Stimulated activated CD4-positive, alpha-beta T cell treated with anti-CD3 and anti-CD28 coated beads, Interleukin-4, amount 100 ng/mL, for 48 hours (primary cell): ENCODE measurements at regions not wholly inside any gene's neighbourhood (a gene's known extent, or its start where the extent isn't known, plus 50 kb on each side); places are given as distances from the start of the nearest gene placed in this dataset.

Experiments used
- DNase-seq, 2 donors: peaks; one replicate each; pipeline ENCODE4 v3.0.0-alpha.2; 2020; ENCODE audit warnings: low read depth in 2 of 2

- no peak for DNase-seq
Measured at GRCh38 chr6:151701911-151702562, 105.4 kb upstream of the ESR1 start.

GRCh38 chr6:151702851-151703658 is 104.4 kb upstream of the ESR1 start:
- no peak for DNase-seq

GRCh38 chr6:151704383-151704782 is 103.1 kb upstream of the ESR1 start:
- DNase-seq = peak in 1 of 2 donors; percentile 29

GRCh38 chr6:151705993-151706733 is 101.3 kb upstream of the ESR1 start:
- no peak for DNase-seq

GRCh38 chr6:151709329-151709728 is 98.2 kb upstream of the ESR1 start:
- no peak for DNase-seq

GRCh38 chr6:151716526-151716932 is 91.0 kb upstream of the ESR1 start:
- DNase-seq = no peak

- no peak for DNase-seq
Measured at GRCh38 chr6:151719070-151719469, 88.4 kb upstream of the ESR1 start.

- DNase-seq = no peak
Measured at GRCh38 chr6:151721146-151721545, 86.3 kb upstream of the ESR1 start.

GRCh38 chr6:151721671-151722070 is 85.8 kb upstream of the ESR1 start:
- no peak for DNase-seq

- DNase-seq = no peak
Measured at GRCh38 chr6:151722342-151722741, 85.1 kb upstream of the ESR1 start.

- peak in 1 of 2 donors; percentile 54 for DNase-seq
Measured at GRCh38 chr6:151723152-151723551, 84.3 kb upstream of the ESR1 start.

- no peak for DNase-seq
Measured at GRCh38 chr6:151729829-151730495, 77.5 kb upstream of the ESR1 start.

- DNase-seq = no peak
Measured at GRCh38 chr6:151730496-151730870, 77.0 kb upstream of the ESR1 start.

- DNase-seq = no peak
Measured at GRCh38 chr6:151731313-151731712, 76.2 kb upstream of the ESR1 start.

GRCh38 chr6:151733680-151734320 is 73.7 kb upstream of the ESR1 start:
- DNase-seq = no peak

- DNase-seq = no peak
Measured at GRCh38 chr6:151738267-151738666, 69.2 kb upstream of the ESR1 start.

- DNase-seq = no peak
Measured at GRCh38 chr6:151738960-151739359, 68.5 kb upstream of the ESR1 start.

GRCh38 chr6:151740820-151741219 is 66.7 kb upstream of the ESR1 start:
- DNase-seq = no peak

- DNase-seq = no peak
Measured at GRCh38 chr6:151747896-151748295, 59.6 kb upstream of the ESR1 start.

- no peak for DNase-seq
Measured at GRCh38 chr6:151749341-151749740, 58.1 kb upstream of the ESR1 start.

- DNase-seq = no peak
Measured at GRCh38 chr6:151753581-151753980, 53.9 kb upstream of the ESR1 start.

- DNase-seq = peak in 1 of 2 donors; percentile 8
Measured at GRCh38 chr6:151757506-151757955, 50.0 kb upstream of the ESR1 start.
